Ectodermal cell (in vitro differentiated cells): ENCODE measurements at regions not wholly inside any gene's neighbourhood (a gene's known extent, or its start where the extent isn't known, plus 50 kb on each side); places are given as distances from the start of the nearest gene placed in this dataset.
"Not testable (repeated sequence)": the region's sequence is repeated elsewhere in the genome, so short reads cannot be mapped to it uniquely, and the experiment has no call there.

Source experiments
- H3K27ac ChIP-seq: 2 replicates; pipeline ENCODE4 v1.7.0; 2013; ENCODE audit warnings: mild to moderate bottlenecking, low read depth, low read length; ENCODE audit not compliant: insufficient read depth, poor library complexity, severe bottlenecking
- H3K27me3 ChIP-seq: 2 replicates; pipeline ENCODE4 v1.7.0; 2013; ENCODE audit warnings: mild to moderate bottlenecking, low read length; ENCODE audit not compliant: insufficient read depth, control insufficient read depth, poor library complexity, severe bottlenecking
- H3K36me3 ChIP-seq: one replicate; pipeline ENCODE4 v1.7.0; 2013; ENCODE audit warnings: low read length; ENCODE audit not compliant: control insufficient read depth, insufficient read depth
- H3K4me1 ChIP-seq: one replicate; pipeline ENCODE4 v1.7.0; 2013; ENCODE audit warnings: low read length; ENCODE audit not compliant: control insufficient read depth, insufficient read depth
- H3K4me3 ChIP-seq: 2 replicates; pipeline ENCODE4 v1.7.0; 2013; ENCODE audit warnings: low read depth, low read length, control low read depth; ENCODE audit not compliant: insufficient read depth
- H3K9me3 ChIP-seq: 2 replicates; pipeline ENCODE4 v1.7.0; 2013; ENCODE audit warnings: mild to moderate bottlenecking, low read length, moderate library complexity; ENCODE audit not compliant: control insufficient read depth
- WGBS, 2 experiments: methylation state at CpG; one replicate each; pipeline ENCODE4 v1.1.7; 2013; ENCODE audit warnings: missing lambda C conversion rate in 2 of 2; 5-methylcytosine and 5-hydroxymethylcytosine counted together

DNA sequence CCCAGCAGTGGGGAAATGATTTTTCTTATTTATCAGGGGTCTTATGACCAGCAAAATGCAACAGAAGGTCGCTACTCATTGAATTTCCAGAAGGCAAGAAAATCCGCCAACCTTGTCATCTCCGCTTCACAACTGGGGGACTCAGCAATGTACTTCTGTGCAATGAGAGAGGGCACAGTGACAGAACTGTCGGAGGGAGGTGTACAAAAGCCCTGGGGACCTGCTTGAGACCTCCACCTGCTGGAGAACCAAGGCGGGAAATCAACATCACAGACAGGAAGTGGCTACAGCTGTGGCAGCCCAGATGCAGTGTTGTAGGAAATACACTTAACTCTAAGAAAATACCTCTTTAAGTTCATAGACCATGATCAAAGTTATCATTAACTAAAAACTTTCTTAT lies 250.9 kb upstream of the OR4E1 start:
- Histone ChIP-seq H3K4me3 (no peak overlapping the region), H3K9me3 (no peaks in the 10 kb centered on the region), H3K4me1 (no peaks in the 10 kb centered on the region), H3K36me3 (no peaks in the 10 kb centered on the region), H3K27ac (no peak overlapping the region), H3K27me3 (no peaks in the 10 kb centered on the region)
- WGBS, 2 experiments = 80 to 86% methylated on average over 5 of the region's 5 CpGs

DNA sequence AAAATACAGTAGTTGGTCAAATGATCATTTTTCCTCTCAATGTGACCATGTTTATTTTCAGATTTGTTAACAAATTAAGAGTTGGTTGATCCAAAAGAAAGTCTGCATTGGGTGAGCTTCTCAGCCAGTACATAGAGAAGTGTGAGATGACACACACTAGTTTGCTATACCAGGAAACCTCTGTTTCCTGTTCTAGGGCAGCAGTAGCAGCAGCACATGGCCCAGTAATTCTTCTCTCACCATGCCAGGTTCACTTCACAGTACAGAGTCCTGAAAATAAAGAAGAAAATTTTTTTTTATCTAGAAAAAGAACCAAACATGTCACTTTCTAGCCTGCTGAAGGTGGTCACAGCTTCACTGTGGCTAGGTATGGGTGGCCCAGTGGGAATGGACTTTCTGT lies 250.2 kb upstream of the OR4E1 start:
- H3K4me1 ChIP-seq = no peaks in the 10 kb centered on the region
- H3K27ac ChIP-seq = no peak overlapping the region
- no peaks in the 10 kb centered on the region for H3K36me3 ChIP-seq
- H3K4me3 ChIP-seq = no peak overlapping the region
- H3K9me3 ChIP-seq = no peaks in the 10 kb centered on the region
- H3K27me3 ChIP-seq = no peaks in the 10 kb centered on the region

DNA sequence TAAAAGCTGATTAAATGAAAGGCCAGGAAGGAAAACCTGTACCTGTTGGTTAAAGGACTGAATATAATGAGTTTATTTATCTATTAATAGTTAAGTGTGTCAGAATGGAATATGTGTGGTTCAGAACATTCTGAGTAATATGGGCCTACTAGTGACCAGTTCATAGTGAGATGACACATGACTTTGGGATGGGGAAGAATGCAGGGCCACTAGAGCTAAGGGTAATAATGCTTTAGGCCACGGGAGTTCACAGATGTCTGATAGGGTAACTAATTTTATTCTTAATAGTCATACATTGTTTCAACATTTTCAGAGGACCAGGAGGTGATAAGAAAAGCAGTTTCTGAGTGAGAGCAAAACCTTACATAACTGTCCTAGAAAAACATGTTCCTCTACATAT lies 247.8 kb upstream of the OR4E1 start:
- Histone ChIP-seq H3K27ac (no peak overlapping the region), H3K4me3 (no peak overlapping the region), H3K27me3 (no peaks in the 10 kb centered on the region), H3K36me3 (no peaks in the 10 kb centered on the region), H3K9me3 (no peaks in the 10 kb centered on the region), H3K4me1 (no peaks in the 10 kb centered on the region)
- WGBS, 2 experiments = no CpG with 5 or more reads among the region's 1 CpG

DNA sequence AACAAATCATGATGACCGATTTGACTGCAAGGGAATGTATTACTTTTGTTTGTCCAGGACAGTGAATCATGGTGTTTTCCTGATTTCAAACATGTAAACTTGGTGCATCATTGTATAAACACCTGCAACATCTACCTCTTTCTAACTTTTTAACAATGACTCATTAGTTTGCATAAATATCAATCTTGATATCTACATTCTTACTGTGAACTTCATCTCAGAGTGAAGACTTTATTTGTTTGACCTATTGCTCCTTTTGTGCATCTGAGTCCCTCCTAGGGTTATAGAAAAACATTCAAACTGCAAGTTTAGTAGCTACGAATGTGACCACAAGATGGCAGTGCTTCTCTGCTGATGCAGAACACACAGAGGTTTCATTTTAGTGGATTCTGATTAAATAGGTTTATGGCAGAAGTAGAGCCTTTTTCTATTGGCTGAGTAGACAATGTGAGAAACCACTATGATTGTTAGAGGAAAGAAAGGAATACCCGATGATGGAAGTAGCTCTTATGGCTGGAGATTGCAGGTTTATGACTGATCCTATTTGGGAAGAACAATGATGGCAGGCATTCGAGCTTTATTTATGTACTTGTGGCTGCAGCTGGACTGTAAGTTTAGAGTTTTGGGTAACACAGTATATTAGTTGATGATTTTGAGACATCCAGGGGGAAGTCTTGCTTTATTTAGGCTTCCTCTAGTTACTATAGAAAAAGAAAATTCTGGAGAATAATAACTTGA lies 244.2 kb upstream of the OR4E1 start:
- Histone ChIP-seq H3K4me1 (no peaks in the 10 kb centered on the region), H3K4me3 (no peak overlapping the region), H3K9me3 (no peaks in the 10 kb centered on the region), H3K36me3 (no peaks in the 10 kb centered on the region), H3K27ac (no peak overlapping the region), H3K27me3 (no peaks in the 10 kb centered on the region)
- WGBS, 2 experiments = 27 to 29% methylated on average over 4 of the region's 4 CpGs

DNA sequence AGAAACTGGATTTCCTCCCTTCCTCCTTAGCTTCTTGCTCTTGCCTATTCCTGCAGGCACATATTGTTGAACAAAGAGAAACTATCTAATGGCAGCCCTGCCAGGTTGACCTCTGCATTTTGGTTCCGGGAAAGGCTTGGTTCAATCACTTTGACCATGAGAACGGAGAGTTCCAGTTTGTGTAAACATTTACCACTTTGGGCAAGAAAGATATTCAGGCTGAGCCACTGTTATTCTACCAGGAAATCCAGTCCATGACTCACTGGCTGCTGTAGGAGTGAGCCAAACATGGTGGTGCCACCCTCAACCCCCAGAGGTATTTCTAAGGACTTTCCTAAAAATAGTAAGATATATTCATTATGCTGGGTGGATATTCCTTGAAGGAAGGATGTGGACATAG lies 242.2 kb upstream of the OR4E1 start:
- H3K4me3 ChIP-seq = no peak overlapping the region
- WGBS, 2 experiments = 87 to 90% methylated on average over 2 of the region's 2 CpGs
- no peaks in the 10 kb centered on the region for H3K27me3 ChIP-seq
- no peaks in the 10 kb centered on the region for H3K36me3 ChIP-seq
- H3K9me3 ChIP-seq = no peaks in the 10 kb centered on the region
- H3K4me1 ChIP-seq = no peaks in the 10 kb centered on the region
- no peak overlapping the region for H3K27ac ChIP-seq

DNA sequence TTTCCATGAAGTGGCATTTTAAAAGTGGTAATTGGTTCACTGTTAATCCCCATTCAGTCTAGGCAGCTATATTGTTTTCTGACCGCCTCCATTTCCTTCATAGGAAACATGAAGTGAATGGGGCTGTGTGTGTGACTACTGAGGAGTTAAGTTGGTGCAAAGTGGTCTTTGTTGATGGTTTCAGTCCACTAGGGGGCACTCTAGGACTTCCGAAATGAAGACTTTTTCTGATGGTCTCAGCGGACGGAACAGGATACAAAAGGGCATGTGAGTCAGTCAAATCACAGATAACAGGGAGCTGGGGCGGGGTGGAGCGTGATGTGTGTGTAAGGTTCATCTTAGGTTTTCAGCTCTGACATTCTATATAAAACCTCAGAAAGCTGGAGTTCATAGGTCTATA lies 240.1 kb upstream of the OR4E1 start:
- H3K4me1 ChIP-seq = no peaks in the 10 kb centered on the region
- H3K27ac ChIP-seq = no peak overlapping the region
- WGBS, 2 experiments = 13 to 17% methylated on average over 6 of the region's 6 CpGs
- H3K4me3 ChIP-seq = no peak overlapping the region
- no peaks in the 10 kb centered on the region for H3K36me3 ChIP-seq
- H3K9me3 ChIP-seq = no peaks in the 10 kb centered on the region
- no peaks in the 10 kb centered on the region for H3K27me3 ChIP-seq

DNA sequence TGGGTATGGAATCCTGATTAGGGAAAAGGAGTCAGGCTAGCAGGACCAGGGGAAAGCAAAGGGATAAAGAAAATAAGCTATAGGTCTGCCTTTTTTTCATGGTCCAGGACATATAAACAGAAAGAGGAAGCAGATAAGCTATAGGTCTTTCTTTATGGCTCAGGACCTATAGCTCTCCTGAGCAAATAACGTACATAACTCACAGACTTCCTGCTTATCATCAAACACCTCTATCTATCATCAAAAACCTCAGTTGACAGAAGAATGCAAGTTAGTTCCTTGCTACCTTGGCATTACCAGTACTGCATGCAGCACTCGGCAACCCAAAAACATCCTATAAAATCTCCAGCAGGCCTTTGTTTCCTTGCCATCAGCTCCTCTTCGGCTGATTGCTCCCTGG lies 238.7 kb upstream of the OR4E1 start:
- H3K27me3 ChIP-seq = no peaks in the 10 kb centered on the region
- WGBS, 2 experiments = 88 to 91% methylated on average over 3 of the region's 3 CpGs
- H3K4me1 ChIP-seq = no peaks in the 10 kb centered on the region
- no peak overlapping the region for H3K4me3 ChIP-seq
- H3K27ac ChIP-seq = no peak overlapping the region
- no peaks in the 10 kb centered on the region for H3K9me3 ChIP-seq
- no peaks in the 10 kb centered on the region for H3K36me3 ChIP-seq

DNA sequence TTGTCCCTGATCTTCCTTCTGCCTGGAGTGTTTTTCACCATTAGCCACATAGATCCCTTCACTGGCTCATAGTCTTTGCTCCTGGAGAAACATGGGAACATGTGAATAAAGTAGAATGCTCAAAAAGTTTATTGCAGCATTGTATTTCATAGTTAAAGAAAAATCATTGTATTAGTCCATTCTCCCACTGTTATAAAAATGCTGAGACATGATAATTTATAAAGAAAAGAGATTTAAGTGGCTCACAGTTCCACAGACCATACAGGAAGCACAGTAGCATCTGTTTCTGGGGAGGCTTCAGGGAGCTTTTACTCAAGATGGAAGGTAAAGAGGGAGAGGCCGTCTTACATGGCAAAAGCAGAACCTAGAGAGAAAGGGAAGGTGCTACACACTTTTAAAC lies 238.3 kb upstream of the OR4E1 start:
- no peaks in the 10 kb centered on the region for H3K9me3 ChIP-seq
- H3K36me3 ChIP-seq = no peaks in the 10 kb centered on the region
- 80% methylated on average over 1 of the region's 1 CpG; no CpG with 5 or more reads in 1 of the 2 experiments for WGBS, 2 experiments
- H3K4me1 ChIP-seq = no peaks in the 10 kb centered on the region
- no peaks in the 10 kb centered on the region for H3K27me3 ChIP-seq
- H3K27ac ChIP-seq = no peak overlapping the region
- no peak overlapping the region for H3K4me3 ChIP-seq

DNA sequence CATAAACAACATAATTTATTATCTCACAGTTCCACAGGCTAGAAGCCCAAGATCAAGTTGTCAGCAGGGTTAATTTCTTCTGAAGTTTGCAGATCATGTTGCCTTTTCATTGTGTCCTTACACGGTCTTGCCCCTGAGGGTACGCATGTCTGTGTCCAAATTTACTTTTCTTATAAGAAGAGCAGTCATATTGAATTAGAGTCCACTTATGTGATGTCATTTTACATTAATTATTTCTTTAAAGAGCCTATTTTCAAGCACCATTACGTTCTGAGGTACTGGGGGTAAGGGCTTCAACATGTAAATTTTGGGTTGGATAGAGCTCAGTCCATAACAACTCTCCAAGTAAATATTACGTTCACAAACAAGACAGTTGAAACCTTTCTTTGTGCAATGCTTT lies 236.6 kb upstream of the OR4E1 start:
- no peak overlapping the region for H3K27ac ChIP-seq
- H3K9me3 ChIP-seq = no peaks in the 10 kb centered on the region
- 72 to 93% methylated on average over 3 to 4 of the region's 4 CpGs for WGBS, 2 experiments
- H3K27me3 ChIP-seq = no peaks in the 10 kb centered on the region
- no peak overlapping the region for H3K4me3 ChIP-seq
- no peaks in the 10 kb centered on the region for H3K4me1 ChIP-seq
- H3K36me3 ChIP-seq = no peaks in the 10 kb centered on the region

DNA sequence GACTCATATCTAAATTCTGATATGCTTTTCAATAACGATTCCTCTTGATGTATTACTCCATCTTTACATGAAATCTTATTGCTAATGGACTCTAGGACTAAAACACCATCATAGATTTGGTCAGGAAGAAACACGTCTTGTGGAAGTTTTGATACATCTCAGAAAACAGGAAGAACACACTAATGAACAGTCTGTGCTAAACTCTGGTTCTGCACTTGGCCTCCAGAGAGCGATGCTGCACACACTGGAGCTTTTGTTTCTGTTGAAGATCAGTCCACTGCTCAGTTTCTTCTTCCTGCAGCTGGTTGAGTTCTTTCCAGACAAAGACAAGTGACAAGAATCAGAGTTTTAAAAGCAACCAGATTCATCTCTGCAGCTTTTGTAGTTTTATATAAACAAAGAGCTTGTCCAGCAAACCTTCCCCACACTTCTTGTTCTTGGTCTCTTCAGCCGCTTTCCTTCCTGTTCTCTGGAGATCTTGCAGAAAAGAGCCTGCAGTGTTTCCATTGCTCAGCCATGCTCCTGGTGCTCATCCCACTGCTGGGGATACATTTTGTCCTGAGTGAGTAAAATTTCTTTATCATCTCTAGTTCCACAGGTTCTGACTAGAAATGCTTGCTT lies 229.1 kb upstream of the OR4E1 start:
- H3K27ac ChIP-seq = no peak overlapping the region
- no peaks in the 10 kb centered on the region for H3K9me3 ChIP-seq
- 78 to 80% methylated on average over 4 of the region's 4 CpGs for WGBS, 2 experiments
- H3K4me1 ChIP-seq = no peaks in the 10 kb centered on the region
- H3K4me3 ChIP-seq = no peak overlapping the region
- H3K36me3 ChIP-seq = no peaks in the 10 kb centered on the region
- no peaks in the 10 kb centered on the region for H3K27me3 ChIP-seq

DNA sequence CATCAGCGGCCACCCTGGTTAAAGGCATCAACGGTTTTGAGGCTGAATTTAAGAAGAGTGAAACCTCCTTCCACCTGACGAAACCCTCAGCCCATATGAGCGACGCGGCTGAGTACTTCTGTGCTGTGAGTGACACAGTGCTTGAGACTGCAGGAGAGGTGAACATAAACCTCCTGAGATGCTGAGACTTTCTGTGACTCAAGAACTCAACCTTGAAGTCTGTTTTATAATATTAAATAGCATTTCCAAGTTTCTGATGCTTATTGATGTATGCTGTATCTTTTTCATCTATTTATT lies 221.2 kb upstream of the OR4E1 start:
- not testable (repeated sequence) for H3K27ac ChIP-seq, H3K27me3 ChIP-seq, H3K36me3 ChIP-seq, H3K4me3 ChIP-seq, H3K9me3 ChIP-seq, H3K4me1 ChIP-seq
- WGBS, 2 experiments = 89 to 98% methylated on average over 4 to 5 of the region's 6 CpGs
